UCSD-AML1 (cell line): ENCODE measurements at regions not wholly inside any gene's neighbourhood (a gene's known extent, or its start where the extent isn't known, plus 50 kb on each side); places are given as distances from the start of the nearest gene placed in this dataset.

Source experiments
- DNase-seq: peaks from one replicate; lab custom pipeline; 2025; ENCODE audit not compliant: unreplicated experiment; lab: John Stamatoyannopoulos, UW

- no peak for DNase-seq
Measured at GRCh38 chr12:127401005-127401404, 866.0 kb upstream of the TMEM132C start.

- no peak for DNase-seq
Measured at GRCh38 chr12:127401536-127401935, 865.4 kb upstream of the TMEM132C start.

GRCh38 chr12:127411166-127411915 lies 855.6 kb upstream of the TMEM132C start:
- no peak for DNase-seq

GRCh38 chr12:127411981-127412380 lies 855.0 kb upstream of the TMEM132C start:
- no peak for DNase-seq

GRCh38 chr12:127412866-127413265 lies 854.1 kb upstream of the TMEM132C start:
- no peak for DNase-seq

GRCh38 chr12:127414186-127414585 lies 852.8 kb upstream of the TMEM132C start:
- DNase-seq: no peak

GRCh38 chr12:127414636-127415035 lies 852.3 kb upstream of the TMEM132C start:
- DNase-seq: no peak

- no peak for DNase-seq
Measured at GRCh38 chr12:127416796-127417195, 850.2 kb upstream of the TMEM132C start.

- DNase-seq: no peak
Measured at GRCh38 chr12:127419111-127419510, 847.9 kb upstream of the TMEM132C start.

- no peak for DNase-seq
Measured at GRCh38 chr12:127421614-127422013, 845.4 kb upstream of the TMEM132C start.

GRCh38 chr12:127422935-127423566 lies 843.9 kb upstream of the TMEM132C start:
- DNase-seq: no peak

- DNase-seq: no peak
Measured at GRCh38 chr12:127425474-127425873, 841.5 kb upstream of the TMEM132C start.

GRCh38 chr12:127428420-127428819 lies 838.5 kb upstream of the TMEM132C start:
- DNase-seq: no peak

GRCh38 chr12:127429551-127430285 lies 837.3 kb upstream of the TMEM132C start:
- no peak for DNase-seq

- DNase-seq: no peak
Measured at GRCh38 chr12:127430401-127430800, 836.6 kb upstream of the TMEM132C start.

GRCh38 chr12:127431177-127431576 lies 835.8 kb upstream of the TMEM132C start:
- no peak for DNase-seq

- DNase-seq: no peak
Measured at GRCh38 chr12:127431594-127431993, 835.4 kb upstream of the TMEM132C start.

- DNase-seq: no peak
Measured at GRCh38 chr12:127435439-127435838, 831.5 kb upstream of the TMEM132C start.

GRCh38 chr12:127438512-127439244 lies 828.3 kb upstream of the TMEM132C start:
- DNase-seq: no peak

GRCh38 chr12:127445581-127446139 lies 821.3 kb upstream of the TMEM132C start:
- DNase-seq: no peak

- DNase-seq: no peak
Measured at GRCh38 chr12:127448906-127449305, 818.1 kb upstream of the TMEM132C start.
